ENCODE measurements at regions not wholly inside any gene's neighbourhood (a gene's known extent, or its start where the extent isn't known, plus 50 kb on each side); places are given as distances from the start of the nearest gene placed in this dataset.

GRCh38 chr4:23166407-23166806, 473.7 kb downstream of the GBA3 start:
- H3K4me3 ChIP-seq (ENCODE audit: low read depth, low read length): no peak overlapping the region
- DNase-seq (ENCODE audit: low read depth): no peak
- TF ChIP-seq, protein P1, sequence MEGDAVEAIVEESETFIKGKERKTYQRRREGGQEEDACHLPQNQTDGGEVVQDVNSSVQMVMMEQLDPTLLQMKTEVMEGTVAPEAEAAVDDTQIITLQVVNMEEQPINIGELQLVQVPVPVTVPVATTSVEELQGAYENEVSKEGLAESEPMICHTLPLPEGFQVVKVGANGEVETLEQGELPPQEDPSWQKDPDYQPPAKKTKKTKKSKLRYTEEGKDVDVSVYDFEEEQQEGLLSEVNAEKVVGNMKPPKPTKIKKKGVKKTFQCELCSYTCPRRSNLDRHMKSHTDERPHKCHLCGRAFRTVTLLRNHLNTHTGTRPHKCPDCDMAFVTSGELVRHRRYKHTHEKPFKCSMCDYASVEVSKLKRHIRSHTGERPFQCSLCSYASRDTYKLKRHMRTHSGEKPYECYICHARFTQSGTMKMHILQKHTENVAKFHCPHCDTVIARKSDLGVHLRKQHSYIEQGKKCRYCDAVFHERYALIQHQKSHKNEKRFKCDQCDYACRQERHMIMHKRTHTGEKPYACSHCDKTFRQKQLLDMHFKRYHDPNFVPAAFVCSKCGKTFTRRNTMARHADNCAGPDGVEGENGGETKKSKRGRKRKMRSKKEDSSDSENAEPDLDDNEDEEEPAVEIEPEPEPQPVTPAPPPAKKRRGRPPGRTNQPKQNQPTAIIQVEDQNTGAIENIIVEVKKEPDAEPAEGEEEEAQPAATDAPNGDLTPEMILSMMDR (IDR thresholded peaks at IDR 0.05; ENCODE audit: low read depth, low read length, missing control alignments): no peak

- TF ChIP-seq, protein P1 (IDR thresholded peaks at IDR 0.05; ENCODE audit: low read depth, low read length, missing control alignments): no peak
- H3K4me3 ChIP-seq (ENCODE audit: low read depth, low read length): no peak overlapping the region
- no peak for DNase-seq (ENCODE audit: low read depth)
Measured at GRCh38 chr4:23165669-23166068, 472.9 kb downstream of the GBA3 start.

- H3K4me3 ChIP-seq (ENCODE audit: low read depth, low read length): no peak overlapping the region
- TF ChIP-seq, protein P1 (IDR thresholded peaks at IDR 0.05; ENCODE audit: low read depth, low read length, missing control alignments): no peak
- no peak for DNase-seq (ENCODE audit: low read depth)
Measured at GRCh38 chr4:23163647-23164436, 471.1 kb downstream of the GBA3 start.

- TF ChIP-seq, protein P1 (IDR thresholded peaks at IDR 0.05; ENCODE audit: low read depth, low read length, missing control alignments): no peak
- DNase-seq (ENCODE audit: low read depth): no peak
- H3K4me3 ChIP-seq (ENCODE audit: low read depth, low read length): no peak overlapping the region
Measured at GRCh38 chr4:23162275-23162674, 469.5 kb downstream of the GBA3 start.

GRCh38 chr4:23161787-23162186, 469.1 kb downstream of the GBA3 start:
- DNase-seq (ENCODE audit: low read depth): no peak
- H3K4me3 ChIP-seq (ENCODE audit: low read depth, low read length): no peak overlapping the region
- TF ChIP-seq, protein P1 (IDR thresholded peaks at IDR 0.05; ENCODE audit: low read depth, low read length, missing control alignments): no peak

DNA sequence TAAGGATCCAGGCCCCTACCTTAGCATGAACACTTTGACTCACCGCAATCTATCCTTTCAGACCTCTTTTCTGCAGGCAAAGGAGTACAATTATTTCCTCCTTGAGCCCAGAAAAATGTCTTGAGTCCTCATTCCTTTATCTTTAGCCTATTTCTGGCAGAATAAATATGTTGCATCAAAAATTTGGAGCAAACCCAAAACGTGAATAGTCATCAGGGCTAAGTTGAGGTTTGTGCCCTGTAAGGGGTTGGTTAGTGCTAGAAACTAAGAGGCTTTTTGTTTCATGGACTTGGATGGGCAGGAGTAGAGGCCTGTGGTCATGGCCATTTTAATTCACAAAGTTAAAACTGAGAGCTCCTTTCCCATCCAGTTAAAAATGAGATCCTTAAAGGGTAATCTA, 460.3 kb downstream of the GBA3 start:
- TF ChIP-seq, protein P1 (IDR thresholded peaks at IDR 0.05; ENCODE audit: low read depth, low read length, missing control alignments): no peak
- no peak overlapping the region for H3K4me3 ChIP-seq (ENCODE audit: low read depth, low read length)
- no peak for DNase-seq (ENCODE audit: low read depth)

DNA sequence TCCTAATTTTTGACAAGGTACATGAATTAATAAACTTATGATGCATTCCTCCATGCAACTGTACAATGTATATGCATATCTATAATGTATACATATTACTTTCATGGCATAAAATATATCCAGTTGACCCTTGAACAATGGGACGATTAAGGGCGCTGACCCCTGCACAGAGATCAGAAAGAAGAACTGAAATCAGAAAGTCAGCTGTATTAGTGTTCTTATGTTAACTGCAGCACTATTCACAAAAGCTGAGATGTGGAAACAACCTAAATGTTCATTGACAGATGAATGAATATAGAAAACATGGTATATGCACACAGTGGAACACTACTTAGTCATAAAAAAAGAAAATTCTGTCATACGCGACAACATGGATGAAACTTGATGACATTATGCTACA, 457.1 kb downstream of the GBA3 start:
- DNase-seq (ENCODE audit: low read depth): no peak
- TF ChIP-seq, protein P1 (IDR thresholded peaks at IDR 0.05; ENCODE audit: low read depth, low read length, missing control alignments): no peak
- no peak overlapping the region for H3K4me3 ChIP-seq (ENCODE audit: low read depth, low read length)
